ENCODE measurements at regions not wholly inside any gene's neighbourhood (a gene's known extent, or its start where the extent isn't known, plus 50 kb on each side); places are given as distances from the start of the nearest gene placed in this dataset.

DNA sequence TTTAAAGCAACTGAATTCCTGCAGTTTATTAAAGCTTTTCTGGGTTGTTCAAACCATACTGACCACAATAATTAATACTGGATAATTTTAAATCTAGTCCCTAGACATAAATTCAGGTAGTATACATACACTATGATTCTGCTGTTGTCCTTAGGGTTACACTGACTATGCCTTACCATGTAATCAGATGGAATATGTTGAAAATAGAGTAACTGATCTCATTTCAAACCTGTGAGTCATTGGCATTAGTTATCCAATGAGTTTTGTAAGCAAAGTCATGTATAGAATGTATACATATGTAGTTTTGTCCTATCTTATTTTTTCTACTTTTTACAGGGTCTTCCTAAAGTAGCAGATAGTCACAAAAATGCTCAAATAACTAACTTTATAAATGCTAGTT, 517.1 kb upstream of the CCDC54 start:
- TF ChIP-seq, protein P1, sequence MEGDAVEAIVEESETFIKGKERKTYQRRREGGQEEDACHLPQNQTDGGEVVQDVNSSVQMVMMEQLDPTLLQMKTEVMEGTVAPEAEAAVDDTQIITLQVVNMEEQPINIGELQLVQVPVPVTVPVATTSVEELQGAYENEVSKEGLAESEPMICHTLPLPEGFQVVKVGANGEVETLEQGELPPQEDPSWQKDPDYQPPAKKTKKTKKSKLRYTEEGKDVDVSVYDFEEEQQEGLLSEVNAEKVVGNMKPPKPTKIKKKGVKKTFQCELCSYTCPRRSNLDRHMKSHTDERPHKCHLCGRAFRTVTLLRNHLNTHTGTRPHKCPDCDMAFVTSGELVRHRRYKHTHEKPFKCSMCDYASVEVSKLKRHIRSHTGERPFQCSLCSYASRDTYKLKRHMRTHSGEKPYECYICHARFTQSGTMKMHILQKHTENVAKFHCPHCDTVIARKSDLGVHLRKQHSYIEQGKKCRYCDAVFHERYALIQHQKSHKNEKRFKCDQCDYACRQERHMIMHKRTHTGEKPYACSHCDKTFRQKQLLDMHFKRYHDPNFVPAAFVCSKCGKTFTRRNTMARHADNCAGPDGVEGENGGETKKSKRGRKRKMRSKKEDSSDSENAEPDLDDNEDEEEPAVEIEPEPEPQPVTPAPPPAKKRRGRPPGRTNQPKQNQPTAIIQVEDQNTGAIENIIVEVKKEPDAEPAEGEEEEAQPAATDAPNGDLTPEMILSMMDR (IDR thresholded peaks at IDR 0.05; ENCODE audit: unreplicated experiment) = no peak
- intact Hi-C loops (cut with micrococcal nuclease) = loop anchor here (5.0 kb wide), 1 partner anchor 223 kb away; no protein-coding TSS in a partner anchor
- ChIA-PET POLR2A (no interaction called here), CTCF (no interaction called here)
- Mint-ChIP-seq H3K27me3 (ENCODE audit: insufficient read depth, unreplicated experiment) (no peaks in the 10 kb centered on the region), H3K9me3 (ENCODE audit: unreplicated experiment) (peaks cover 32% of the 10 kb centered on the region), H3K4me1 (ENCODE audit: insufficient read depth, unreplicated experiment) (no peaks in the 10 kb centered on the region), H3K36me3 (ENCODE audit: insufficient read depth, unreplicated experiment) (peaks cover 5% of the 10 kb centered on the region), H3K27ac (ENCODE audit: low read depth, unreplicated experiment) (no peak overlapping the region), H3K4me3 (ENCODE audit: unreplicated experiment) (no peak overlapping the region)
- peak; percentile 6 for DNase-seq (ENCODE audit: unreplicated experiment)
- BruUV-seq (replicated peaks) = no TSS peak

DNA sequence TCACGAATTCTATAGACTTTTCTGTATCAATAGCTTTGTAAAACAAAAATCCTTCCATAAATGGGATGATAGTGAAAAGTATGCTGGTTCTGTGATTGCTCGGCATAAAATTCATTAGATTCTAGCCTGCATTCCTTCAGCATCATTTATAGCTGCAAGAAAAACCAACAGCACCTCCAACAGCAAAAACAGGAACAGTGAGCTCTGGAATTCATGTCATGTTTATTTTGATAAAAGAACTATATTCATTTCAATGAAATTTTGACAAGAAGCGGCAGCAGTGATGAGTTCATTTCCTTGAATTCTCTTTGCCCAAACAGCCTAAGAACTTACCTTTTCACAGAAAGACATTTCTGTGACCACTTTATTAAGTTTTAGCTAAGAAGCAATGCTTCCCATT, 515.2 kb upstream of the CCDC54 start:
- no peak overlapping the region for H3K4me3 Mint-ChIP-seq (ENCODE audit: unreplicated experiment)
- no TSS peak for BruUV-seq (replicated peaks)
- POLR2A ChIA-PET = interaction anchor here (0.6 to 0.7 kb wide), 3 partner anchors 44 to 993 kb away, joined by 3 read pairs; partner anchors contain the start of gene CBLB
- no peaks in the 10 kb centered on the region for H3K27me3 Mint-ChIP-seq (ENCODE audit: insufficient read depth, unreplicated experiment)
- H3K4me1 Mint-ChIP-seq (ENCODE audit: insufficient read depth, unreplicated experiment) = no peaks in the 10 kb centered on the region
- no peak overlapping the region for H3K27ac Mint-ChIP-seq (ENCODE audit: low read depth, unreplicated experiment)
- TF ChIP-seq, protein P1 (IDR thresholded peaks at IDR 0.05; ENCODE audit: unreplicated experiment) = no peak
- CTCF ChIA-PET = interaction anchor here (0.6 to 1.0 kb wide), 4 partner anchors 14 to 203 kb away, joined by 3 to 5 read pairs (median 4); no protein-coding TSS in a partner anchor
- peaks cover 4% of the 10 kb centered on the region for H3K36me3 Mint-ChIP-seq (ENCODE audit: insufficient read depth, unreplicated experiment)
- intact Hi-C loops (cut with micrococcal nuclease) = loop anchor here (5.0 kb wide), 1 partner anchor 225 kb away; no protein-coding TSS in a partner anchor
- peak; percentile 27 for DNase-seq (ENCODE audit: unreplicated experiment)
- peaks cover 14% of the 10 kb centered on the region for H3K9me3 Mint-ChIP-seq (ENCODE audit: unreplicated experiment)

DNA sequence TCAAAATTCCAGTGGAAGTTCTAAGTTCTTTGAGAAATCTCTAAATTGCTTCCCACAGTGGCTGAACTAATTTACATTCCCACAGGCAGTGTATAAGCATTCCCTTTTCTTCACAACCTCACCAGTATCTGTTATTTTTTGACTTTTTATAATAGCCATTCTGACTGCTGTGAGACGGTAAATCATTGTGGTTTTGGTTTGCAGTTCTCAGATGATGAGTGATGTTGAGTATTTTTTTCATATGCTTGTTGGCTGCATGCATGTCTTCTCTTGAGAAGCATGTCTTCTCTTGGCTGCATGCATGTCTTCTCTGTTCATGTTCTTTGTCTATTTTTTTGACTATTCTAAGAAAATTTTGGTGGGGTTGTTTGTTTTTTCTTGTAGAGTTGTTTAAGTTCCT, 499.6 kb upstream of the CCDC54 start:
- TF ChIP-seq, protein P1 (IDR thresholded peaks at IDR 0.05; ENCODE audit: unreplicated experiment) = no peak
- intact Hi-C loops (cut with micrococcal nuclease) = no loop called here
- H3K27ac Mint-ChIP-seq (ENCODE audit: low read depth, unreplicated experiment) = no peak overlapping the region
- H3K4me1 Mint-ChIP-seq (ENCODE audit: insufficient read depth, unreplicated experiment) = no peaks in the 10 kb centered on the region
- no peak for DNase-seq (ENCODE audit: unreplicated experiment)
- BruUV-seq (replicated peaks) = no TSS peak
- CTCF ChIA-PET = no interaction called here
- no peaks in the 10 kb centered on the region for H3K36me3 Mint-ChIP-seq (ENCODE audit: insufficient read depth, unreplicated experiment)
- POLR2A ChIA-PET = no interaction called here
- H3K9me3 Mint-ChIP-seq (ENCODE audit: unreplicated experiment) = peaks cover 6% of the 10 kb centered on the region
- H3K4me3 Mint-ChIP-seq (ENCODE audit: unreplicated experiment) = no peak overlapping the region
- H3K27me3 Mint-ChIP-seq (ENCODE audit: insufficient read depth, unreplicated experiment) = no peaks in the 10 kb centered on the region

DNA sequence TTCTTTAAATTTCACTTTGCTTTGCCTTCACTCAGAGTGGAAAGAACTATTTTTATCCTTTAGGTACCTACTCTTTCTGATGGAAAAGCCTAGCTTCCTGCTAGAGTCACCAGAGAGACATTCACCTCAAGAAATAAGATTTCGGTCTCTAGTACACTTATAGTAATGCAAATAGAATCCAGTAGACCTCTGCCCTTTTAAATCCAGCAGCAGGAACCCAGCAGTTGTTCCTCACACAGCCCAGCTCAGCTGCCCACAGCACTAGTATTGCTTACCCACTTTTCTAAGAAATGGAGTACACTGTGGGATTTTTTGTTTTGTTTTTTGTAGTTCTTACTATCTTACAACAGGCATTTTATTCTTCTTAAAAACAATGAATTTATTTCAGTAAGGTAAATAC, 497.0 kb upstream of the CCDC54 start:
- CTCF ChIA-PET = interaction anchor here (0.7 kb wide), 1 partner anchor 665 kb away, joined by 3 read pairs; no protein-coding TSS in a partner anchor
- Mint-ChIP-seq H3K4me3 (ENCODE audit: unreplicated experiment) (no peak overlapping the region), H3K27ac (ENCODE audit: low read depth, unreplicated experiment) (no peak overlapping the region), H3K36me3 (ENCODE audit: insufficient read depth, unreplicated experiment) (no peaks in the 10 kb centered on the region), H3K9me3 (ENCODE audit: unreplicated experiment) (peaks cover 8% of the 10 kb centered on the region), H3K27me3 (ENCODE audit: insufficient read depth, unreplicated experiment) (no peaks in the 10 kb centered on the region), H3K4me1 (ENCODE audit: insufficient read depth, unreplicated experiment) (no peaks in the 10 kb centered on the region)
- no peak for DNase-seq (ENCODE audit: unreplicated experiment)
- POLR2A ChIA-PET = no interaction called here
- no TSS peak for BruUV-seq (replicated peaks)
- TF ChIP-seq, protein P1 (IDR thresholded peaks at IDR 0.05; ENCODE audit: unreplicated experiment) = no peak
- intact Hi-C loops (cut with micrococcal nuclease) = no loop called here
